Panc1 (cell line): ENCODE measurements at regions not wholly inside any gene's neighbourhood (a gene's known extent, or its start where the extent isn't known, plus 50 kb on each side); places are given as distances from the start of the nearest gene placed in this dataset.

Experiments
- CTCF ChIP-seq: fragments of 450-650 bp; IDR thresholded peaks from 2 replicates; pipeline ENCODE4 v1.5.1; 2017; ENCODE audit warnings: mild to moderate bottlenecking
- POLR2AphosphoS5 ChIP-seq: IDR thresholded peaks from 2 replicates; pipeline ENCODE4 v1.6.1; 2012; ENCODE audit warnings: mild to moderate bottlenecking, low read depth, low read length, moderate library complexity
- SIN3A ChIP-seq: IDR thresholded peaks from 2 replicates; pipeline ENCODE4 v1.6.1; 2012; ENCODE audit warnings: low read depth, mild to moderate bottlenecking, low read length, moderate library complexity, borderline replicate concordance; ENCODE audit not compliant: insufficient read depth
- TF ChIP-seq, protein P1 (sequence below), 2 experiments: IDR thresholded peaks; 2 replicates each; pipeline ENCODE4 v1.6.1; 2011 to 2012; ENCODE audit warnings: low read depth in 2 of 2, control low read depth in 1 of 2, low read length in 1 of 2, mild to moderate bottlenecking in 1 of 2, moderate library complexity in 1 of 2; ENCODE audit not compliant: insufficient read depth in 1 of 2

- no peak for TF ChIP-seq CTCF
- no peak for TF ChIP-seq POLR2AphosphoS5
- TF ChIP-seq, protein P1, sequence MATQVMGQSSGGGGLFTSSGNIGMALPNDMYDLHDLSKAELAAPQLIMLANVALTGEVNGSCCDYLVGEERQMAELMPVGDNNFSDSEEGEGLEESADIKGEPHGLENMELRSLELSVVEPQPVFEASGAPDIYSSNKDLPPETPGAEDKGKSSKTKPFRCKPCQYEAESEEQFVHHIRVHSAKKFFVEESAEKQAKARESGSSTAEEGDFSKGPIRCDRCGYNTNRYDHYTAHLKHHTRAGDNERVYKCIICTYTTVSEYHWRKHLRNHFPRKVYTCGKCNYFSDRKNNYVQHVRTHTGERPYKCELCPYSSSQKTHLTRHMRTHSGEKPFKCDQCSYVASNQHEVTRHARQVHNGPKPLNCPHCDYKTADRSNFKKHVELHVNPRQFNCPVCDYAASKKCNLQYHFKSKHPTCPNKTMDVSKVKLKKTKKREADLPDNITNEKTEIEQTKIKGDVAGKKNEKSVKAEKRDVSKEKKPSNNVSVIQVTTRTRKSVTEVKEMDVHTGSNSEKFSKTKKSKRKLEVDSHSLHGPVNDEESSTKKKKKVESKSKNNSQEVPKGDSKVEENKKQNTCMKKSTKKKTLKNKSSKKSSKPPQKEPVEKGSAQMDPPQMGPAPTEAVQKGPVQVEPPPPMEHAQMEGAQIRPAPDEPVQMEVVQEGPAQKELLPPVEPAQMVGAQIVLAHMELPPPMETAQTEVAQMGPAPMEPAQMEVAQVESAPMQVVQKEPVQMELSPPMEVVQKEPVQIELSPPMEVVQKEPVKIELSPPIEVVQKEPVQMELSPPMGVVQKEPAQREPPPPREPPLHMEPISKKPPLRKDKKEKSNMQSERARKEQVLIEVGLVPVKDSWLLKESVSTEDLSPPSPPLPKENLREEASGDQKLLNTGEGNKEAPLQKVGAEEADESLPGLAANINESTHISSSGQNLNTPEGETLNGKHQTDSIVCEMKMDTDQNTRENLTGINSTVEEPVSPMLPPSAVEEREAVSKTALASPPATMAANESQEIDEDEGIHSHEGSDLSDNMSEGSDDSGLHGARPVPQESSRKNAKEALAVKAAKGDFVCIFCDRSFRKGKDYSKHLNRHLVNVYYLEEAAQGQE (IDR thresholded peaks at IDR 0.05; ENCODE audit: insufficient read depth in 1 of 2, low read depth in 2 of 2, low read length in 1 of 2), result no peak
- no peak for TF ChIP-seq SIN3A
Measured at GRCh38 chr13:70612881-70613280, 504.6 kb upstream of the KLHL1 start.
